ENCODE measurements at regions not wholly inside any gene's neighbourhood (a gene's known extent, or its start where the extent isn't known, plus 50 kb on each side); places are given as distances from the start of the nearest gene placed in this dataset.

- no peak for DNase-seq (ENCODE audit: low spot score)
These were observed 58.0 kb upstream of the CELF2 start for GRCh38 chr10:10959666-10960065.

- no peak for DNase-seq (ENCODE audit: low spot score)
These were observed 57.1 kb upstream of the CELF2 start for GRCh38 chr10:10960534-10960933.

- DNase-seq (ENCODE audit: low spot score): no peak
These were observed 56.6 kb upstream of the CELF2 start for GRCh38 chr10:10961072-10961471.

- DNase-seq (ENCODE audit: low spot score): no peak
These were observed 50.6 kb upstream of the CELF2 start for GRCh38 chr10:10967029-10967428.

- no peak for DNase-seq (ENCODE audit: low spot score)
These were observed 50.0 kb upstream of the CELF2 start for GRCh38 chr10:10967581-10968256.

Data from COLO829 (cell line).